ENCODE measurements at regions not wholly inside any gene's neighbourhood (a gene's known extent, or its start where the extent isn't known, plus 50 kb on each side); places are given as distances from the start of the nearest gene placed in this dataset.

- no peak for TF ChIP-seq CTCF (optimal IDR thresholded peaks at IDR 0.05 in 1 of 3, IDR thresholded peaks at IDR 0.05 in 1 of 3, conservative IDR thresholded peaks at IDR 0.05 in 1 of 3; ENCODE audit: extremely low read depth in 1 of 3, insufficient read depth in 2 of 3, low read length in 3 of 3)
- no peak for TF ChIP-seq EZH2 (IDR thresholded peaks at IDR 0.05; ENCODE audit: low read length)
Measured at GRCh38 chr4:148642907-148643306, 200.7 kb upstream of the NR3C2 start.
